ENCODE measurements at regions not wholly inside any gene's neighbourhood (a gene's known extent, or its start where the extent isn't known, plus 50 kb on each side); places are given as distances from the start of the nearest gene placed in this dataset.
"Not testable (repeated sequence)": the region's sequence is repeated elsewhere in the genome, so short reads cannot be mapped to it uniquely, and the experiment has no call there.

DNA sequence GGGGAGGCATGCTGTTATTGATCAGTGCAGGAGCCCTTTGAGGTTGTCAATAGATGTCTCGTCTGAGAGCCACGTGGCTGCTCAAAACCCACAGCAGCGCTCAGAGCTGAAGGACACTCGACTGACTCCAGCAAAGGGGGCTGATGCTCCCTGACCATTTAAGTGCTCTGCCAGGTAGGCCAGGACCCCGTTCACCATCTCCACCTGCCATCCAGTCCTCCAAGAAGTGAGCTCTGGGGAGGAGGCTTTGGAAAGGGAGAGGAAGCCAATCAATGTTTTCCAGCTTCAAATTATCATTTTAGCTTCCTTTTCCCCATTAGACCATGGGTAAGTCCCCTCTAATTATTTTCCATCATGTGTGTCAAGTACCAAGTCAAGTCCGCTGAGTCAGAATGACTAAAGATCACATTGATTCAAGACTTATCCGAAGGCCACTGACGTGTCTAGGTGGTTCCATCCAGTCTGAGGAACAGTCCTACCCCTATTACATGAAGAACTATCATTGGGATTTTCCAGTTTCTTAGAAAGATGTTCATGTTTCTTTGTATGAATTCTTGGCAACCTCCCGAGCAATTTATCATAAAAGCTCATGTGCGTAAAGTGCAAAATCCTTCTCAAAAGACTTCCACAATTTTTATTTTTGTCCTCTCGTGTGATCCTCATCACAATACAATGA is 302.6 kb upstream of the LYZL1 start:
- H3K4me3 ChIP-seq (ENCODE audit: low read length) = no peak overlapping the region
- TF ChIP-seq ZNF274 (IDR thresholded peaks at IDR 0.05; ENCODE audit: low read depth, low read length) = no peak

DNA sequence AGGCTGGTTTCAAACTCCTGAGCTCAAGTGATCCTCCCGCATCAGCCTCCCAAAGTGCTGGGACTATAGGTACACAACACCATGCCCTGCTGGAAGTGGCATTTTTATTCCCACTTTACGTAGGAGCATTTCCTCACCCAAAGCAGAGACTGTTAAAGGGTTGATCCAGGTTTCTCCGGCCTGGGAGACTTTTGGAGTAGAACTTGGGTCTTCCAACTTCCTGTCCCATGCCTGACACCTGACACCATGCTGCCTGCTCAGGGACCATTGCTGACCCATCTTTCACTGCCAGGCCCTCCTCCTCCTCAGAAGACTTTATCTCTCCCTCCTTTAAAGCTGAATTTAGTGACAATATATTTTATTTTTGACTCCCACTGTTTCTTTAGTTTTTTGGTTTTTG is 302.0 kb upstream of the LYZL1 start:
- no peak for TF ChIP-seq ZNF274 (IDR thresholded peaks at IDR 0.05; ENCODE audit: low read depth, low read length)
- no peak overlapping the region for H3K4me3 ChIP-seq (ENCODE audit: low read length)

DNA sequence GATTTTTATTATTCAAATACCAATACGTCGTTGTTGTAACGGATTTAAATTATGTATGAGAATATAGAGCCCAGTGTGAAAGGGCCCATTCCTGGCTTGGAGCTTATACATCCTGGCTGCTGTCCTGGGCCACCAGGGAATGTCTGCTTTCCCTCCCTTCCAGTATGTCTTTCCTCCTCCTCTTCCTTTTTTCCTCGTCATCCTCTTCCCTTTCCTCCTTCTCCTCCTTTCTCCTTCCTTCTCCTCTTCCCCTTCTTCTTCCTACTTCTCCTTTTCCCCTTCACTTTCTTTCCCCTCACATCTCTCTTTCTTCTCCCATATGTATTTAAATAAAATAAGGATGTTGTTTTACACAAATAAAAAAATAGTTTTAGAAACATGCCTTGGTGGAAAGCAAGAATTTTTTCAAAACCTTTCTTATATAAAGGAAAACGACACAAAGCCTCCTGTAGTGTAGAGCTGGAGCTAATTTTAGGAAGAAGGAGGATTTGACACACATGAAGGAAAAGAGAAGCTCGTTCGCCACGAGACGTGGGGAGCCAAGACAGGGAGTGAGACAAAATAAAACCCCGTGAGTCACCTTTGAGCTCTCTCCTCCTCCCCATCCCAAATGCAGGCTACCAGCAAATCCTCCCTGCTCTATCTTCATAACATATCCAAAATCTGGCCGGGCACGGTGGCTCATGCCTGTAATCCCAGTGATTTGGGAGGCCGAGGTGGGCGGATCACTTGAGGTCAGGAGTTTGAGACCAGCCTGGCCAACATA is 301.1 kb upstream of the LYZL1 start:
- H3K4me3 ChIP-seq (ENCODE audit: low read length) = no peak overlapping the region
- no peak for TF ChIP-seq ZNF274 (IDR thresholded peaks at IDR 0.05; ENCODE audit: low read depth, low read length)

DNA sequence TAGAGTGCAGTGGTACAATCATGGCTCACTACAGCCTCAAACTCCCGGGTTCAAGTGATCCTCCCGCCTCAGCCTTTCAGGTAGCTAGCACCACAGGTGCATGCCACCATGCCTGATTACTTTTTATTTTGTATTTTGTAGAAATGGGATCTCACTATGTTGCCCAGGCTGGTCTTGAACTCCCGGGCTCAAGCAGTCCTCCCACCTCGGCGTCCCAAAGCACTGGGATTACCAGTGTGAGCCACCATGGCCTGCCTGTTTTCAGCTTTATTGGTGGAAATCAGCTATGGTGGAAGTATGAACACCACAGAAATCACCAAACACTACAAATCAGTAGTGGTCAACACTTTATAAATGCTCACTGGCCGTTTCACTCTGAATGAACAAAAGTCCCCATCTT is 299.9 kb upstream of the LYZL1 start:
- no peak for TF ChIP-seq ZNF274 (IDR thresholded peaks at IDR 0.05; ENCODE audit: low read depth, low read length)
- H3K4me3 ChIP-seq (ENCODE audit: low read length) = no peak overlapping the region

- no peak for TF ChIP-seq ZNF274 (IDR thresholded peaks at IDR 0.05; ENCODE audit: low read depth, low read length)
- H3K4me3 ChIP-seq (ENCODE audit: low read length) = no peak overlapping the region
Measured at GRCh38 chr10:28991333-28992270, 297.3 kb upstream of the LYZL1 start.

- no peak for TF ChIP-seq ZNF274 (IDR thresholded peaks at IDR 0.05; ENCODE audit: low read depth, low read length)
Measured at GRCh38 chr10:28993056-28993455, 295.8 kb upstream of the LYZL1 start.

DNA sequence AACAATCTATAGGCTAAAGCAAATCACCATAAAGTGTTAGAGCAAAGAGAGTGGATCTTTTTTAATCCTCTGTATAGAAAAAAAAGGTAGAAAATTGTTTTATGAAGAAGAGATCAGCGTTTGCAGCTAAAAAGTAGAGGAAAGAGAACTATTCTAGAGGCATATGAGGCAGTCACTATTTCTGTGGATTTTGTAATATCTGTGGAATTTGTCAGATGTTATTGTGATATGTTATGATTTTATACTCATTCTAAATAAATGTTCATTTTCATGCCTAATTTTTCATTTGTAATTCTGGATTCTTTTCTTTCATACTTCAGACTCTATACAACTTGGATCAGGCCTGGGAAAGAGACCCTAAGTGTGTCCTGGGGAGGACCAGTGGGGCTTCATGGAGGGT is 295.0 kb upstream of the LYZL1 start:
- TF ChIP-seq ZNF274 (IDR thresholded peaks at IDR 0.05; ENCODE audit: low read depth, low read length) = no peak
- no peak overlapping the region for H3K4me3 ChIP-seq (ENCODE audit: low read length)

More at GRCh38 chr10:28993056-28993455, 295.8 kb upstream of the LYZL1 start:
- no peak overlapping the region for H3K4me3 ChIP-seq (ENCODE audit: low read length)

DNA sequence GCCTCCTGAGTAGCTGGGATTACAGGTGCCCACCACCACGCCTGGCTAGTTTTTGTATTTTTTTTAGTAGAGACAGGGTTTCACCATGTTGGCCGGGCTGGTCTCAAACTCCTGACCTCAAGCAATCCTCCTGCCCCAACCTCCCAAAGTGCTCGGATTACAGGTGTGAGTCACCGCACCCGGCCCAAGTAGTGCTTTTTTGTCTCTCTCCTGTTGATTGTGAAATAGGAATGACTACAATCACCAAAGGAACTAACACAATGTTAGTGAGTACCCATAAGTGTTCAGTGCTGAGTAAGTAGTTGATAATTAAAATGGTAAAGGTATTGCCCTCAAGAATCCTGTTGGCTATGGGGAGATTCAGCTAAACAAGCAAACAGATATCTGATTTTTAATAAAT is 294.1 kb upstream of the LYZL1 start:
- H3K4me3 ChIP-seq (ENCODE audit: low read length) = not testable (repeated sequence)

GRCh38 chr10:28995497-28995896 is 293.4 kb upstream of the LYZL1 start:
- no peak for TF ChIP-seq ZNF274 (IDR thresholded peaks at IDR 0.05; ENCODE audit: low read depth, low read length)
- H3K4me3 ChIP-seq (ENCODE audit: low read length) = no peak overlapping the region

GRCh38 chr10:28996345-28996744 is 292.5 kb upstream of the LYZL1 start:
- no peak for TF ChIP-seq ZNF274 (IDR thresholded peaks at IDR 0.05; ENCODE audit: low read depth, low read length)
- no peak overlapping the region for H3K4me3 ChIP-seq (ENCODE audit: low read length)

- TF ChIP-seq ZNF274 (IDR thresholded peaks at IDR 0.05; ENCODE audit: low read depth, low read length) = no peak
- H3K4me3 ChIP-seq (ENCODE audit: low read length) = no peak overlapping the region
Measured at GRCh38 chr10:28996947-28997551, 291.8 kb upstream of the LYZL1 start.

GRCh38 chr10:28997734-28998133 is 291.1 kb upstream of the LYZL1 start:
- no peak for TF ChIP-seq ZNF274 (IDR thresholded peaks at IDR 0.05; ENCODE audit: low read depth, low read length)
- no peak overlapping the region for H3K4me3 ChIP-seq (ENCODE audit: low read length)

GRCh38 chr10:29001801-29002200 is 287.1 kb upstream of the LYZL1 start:
- no peak for TF ChIP-seq ZNF274 (IDR thresholded peaks at IDR 0.05; ENCODE audit: low read depth, low read length)
- H3K4me3 ChIP-seq (ENCODE audit: low read length) = no peak overlapping the region

- H3K4me3 ChIP-seq (ENCODE audit: low read length) = not testable (repeated sequence)
Measured at GRCh38 chr10:29003014-29003413, 285.9 kb upstream of the LYZL1 start.
